Kidney glomerular epithelial cell (primary cell): ENCODE measurements at regions not wholly inside any gene's neighbourhood (a gene's known extent, or its start where the extent isn't known, plus 50 kb on each side); places are given as distances from the start of the nearest gene placed in this dataset.
"Not testable (repeated sequence)": the region's sequence is repeated elsewhere in the genome, so short reads cannot be mapped to it uniquely, and the experiment has no call there.

Source experiments
- DNase-seq: peaks from one replicate; lab custom pipeline; 2025; lab: John Stamatoyannopoulos, UW

- DNase-seq = not testable (repeated sequence)
These were observed 195.0 kb downstream of the ADRA2C start for GRCh38 chr4:3961091-3961672.

- not testable (repeated sequence) for DNase-seq
These were observed 198.5 kb downstream of the ADRA2C start for GRCh38 chr4:3964572-3965278.

GRCh38 chr4:3967204-3967603 lies 201.0 kb downstream of the ADRA2C start:
- DNase-seq = not testable (repeated sequence)

GRCh38 chr4:3972626-3973025 lies 206.4 kb downstream of the ADRA2C start:
- DNase-seq = not testable (repeated sequence)

- not testable (repeated sequence) for DNase-seq
These were observed 207.5 kb downstream of the ADRA2C start for GRCh38 chr4:3973581-3974200.

- peak; percentile 0 for DNase-seq
These were observed 217.4 kb downstream of the ADRA2C start for GRCh38 chr4:3983518-3984125.

- not testable (repeated sequence) for DNase-seq
These were observed 218.6 kb downstream of the ADRA2C start for GRCh38 chr4:3984796-3985195.

- not testable (repeated sequence) for DNase-seq
These were observed 220.2 kb downstream of the ADRA2C start for GRCh38 chr4:3986412-3986811.

GRCh38 chr4:3997386-3997785 lies 229.3 kb downstream of the OTOP1 start:
- DNase-seq = not testable (repeated sequence)

- DNase-seq = not testable (repeated sequence)
These were observed 222.7 kb downstream of the OTOP1 start for GRCh38 chr4:4004036-4004435.

GRCh38 chr4:4004702-4005101 lies 222.0 kb downstream of the OTOP1 start:
- DNase-seq = not testable (repeated sequence)

- not testable (repeated sequence) for DNase-seq
These were observed 220.4 kb downstream of the OTOP1 start for GRCh38 chr4:4006356-4006755.

- DNase-seq = not testable (repeated sequence)
These were observed 207.7 kb downstream of the OTOP1 start for GRCh38 chr4:4019071-4019470.

- DNase-seq = not testable (repeated sequence)
These were observed 205.6 kb downstream of the OTOP1 start for GRCh38 chr4:4021161-4021560.

GRCh38 chr4:4026708-4027107 lies 200.0 kb downstream of the OTOP1 start:
- DNase-seq = not testable (repeated sequence)

GRCh38 chr4:4028752-4029151 lies 198.0 kb downstream of the OTOP1 start:
- DNase-seq = not testable (repeated sequence)

GRCh38 chr4:4030509-4030908 lies 196.2 kb downstream of the OTOP1 start:
- DNase-seq = not testable (repeated sequence)

GRCh38 chr4:4031446-4032135 lies 195.1 kb downstream of the OTOP1 start:
- DNase-seq = not testable (repeated sequence)

- not testable (repeated sequence) for DNase-seq
These were observed 194.4 kb downstream of the OTOP1 start for GRCh38 chr4:4032364-4032763.

GRCh38 chr4:4032801-4033605 lies 193.7 kb downstream of the OTOP1 start:
- not testable (repeated sequence) for DNase-seq
